D721Med (cell line): ENCODE measurements at regions not wholly inside any gene's neighbourhood (a gene's known extent, or its start where the extent isn't known, plus 50 kb on each side); places are given as distances from the start of the nearest gene placed in this dataset.
A peak's percentile ranks its signal among the peaks of the same experiment; 100 is the strongest.

Experiments
- DNase-seq: peaks from one replicate; pipeline ENCODE4 v3.0.0; 2011; ENCODE audit warnings: low spot score; ENCODE audit not compliant: insufficient read length
- FAIRE-seq: peaks from 2 replicates; lab custom pipeline; 2011; peaks lifted over from hg19 to GRCh38; lab: Jason Lieb, UNC
- CTCF ChIP-seq: IDR thresholded peaks from 2 replicates; pipeline ENCODE4 v1.5.1; 2012; ENCODE audit warnings: mild to moderate bottlenecking, control low read depth; ENCODE audit not compliant: insufficient read depth; ENCODE audit errors: missing control alignments

- DNase-seq (no peak), FAIRE-seq (no peak)
- no peak for TF ChIP-seq CTCF
These were observed 87.0 kb upstream of the BOC start for GRCh38 chr3:113124256-113124830.

- DNase-seq (no peak), FAIRE-seq (no peak)
- no peak for TF ChIP-seq CTCF
These were observed 85.4 kb upstream of the BOC start for GRCh38 chr3:113125951-113126350.

GRCh38 chr3:113128386-113129015 is 82.9 kb upstream of the BOC start:
- FAIRE-seq (no peak), DNase-seq (no peak)
- no peak for TF ChIP-seq CTCF

- no peak for DNase-seq
- no peak for TF ChIP-seq CTCF
- no peak for FAIRE-seq
These were observed 82.2 kb upstream of the BOC start for GRCh38 chr3:113129168-113129567.

GRCh38 chr3:113132571-113132996 is 78.8 kb upstream of the BOC start:
- TF ChIP-seq CTCF: no peak
- no peak for DNase-seq
- no peak for FAIRE-seq

GRCh38 chr3:113133140-113133539 is 78.2 kb upstream of the BOC start:
- no peak for FAIRE-seq
- no peak for DNase-seq
- no peak for TF ChIP-seq CTCF

GRCh38 chr3:113136071-113136470 is 75.3 kb upstream of the BOC start:
- DNase-seq: no peak
- TF ChIP-seq CTCF: peak; percentile 57
- no peak for FAIRE-seq
